ENCODE measurements at regions not wholly inside any gene's neighbourhood (a gene's known extent, or its start where the extent isn't known, plus 50 kb on each side); places are given as distances from the start of the nearest gene placed in this dataset.
A peak's percentile ranks its signal among the peaks of the same experiment; 100 is the strongest.

DNA sequence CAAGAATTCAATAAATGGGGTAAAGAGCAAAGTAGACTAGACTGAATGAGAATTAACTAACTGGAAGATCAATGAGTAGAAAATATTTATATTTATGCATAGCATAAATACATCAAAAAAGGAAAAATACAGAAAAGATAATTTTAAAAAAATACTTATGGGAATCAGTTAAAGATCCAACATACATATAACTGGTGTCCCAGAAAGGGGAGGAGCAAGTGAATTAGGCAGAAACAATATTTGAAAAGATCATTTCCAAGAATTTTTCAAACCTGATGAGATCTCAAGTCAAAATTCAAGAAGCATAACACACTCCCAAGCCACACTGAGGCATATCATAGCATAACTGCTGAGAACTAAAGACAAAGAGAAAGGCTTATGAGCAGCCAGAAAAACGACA, 62.7 kb upstream of the SHISAL1 start:
- no peak overlapping the region for H3K4me3 ChIP-seq
- no peak overlapping the region for H3K27ac ChIP-seq
- ATAC-seq (no peak), DNase-seq (no peak)
- intact Hi-C loops (cut with DNase I) = no loop called here
- no peaks in the 10 kb centered on the region for H3K27me3 ChIP-seq
- H3K9me3 ChIP-seq = no peaks in the 10 kb centered on the region
- TF ChIP-seq CTCF (IDR thresholded peaks at IDR 0.05) = no peak
- H3K36me3 ChIP-seq = no peaks in the 10 kb centered on the region
- H3K4me1 ChIP-seq = no peaks in the 10 kb centered on the region

GRCh38 chr22:44373234-44373633, 60.5 kb upstream of the SHISAL1 start:
- no peak overlapping the region for H3K27ac ChIP-seq

DNA sequence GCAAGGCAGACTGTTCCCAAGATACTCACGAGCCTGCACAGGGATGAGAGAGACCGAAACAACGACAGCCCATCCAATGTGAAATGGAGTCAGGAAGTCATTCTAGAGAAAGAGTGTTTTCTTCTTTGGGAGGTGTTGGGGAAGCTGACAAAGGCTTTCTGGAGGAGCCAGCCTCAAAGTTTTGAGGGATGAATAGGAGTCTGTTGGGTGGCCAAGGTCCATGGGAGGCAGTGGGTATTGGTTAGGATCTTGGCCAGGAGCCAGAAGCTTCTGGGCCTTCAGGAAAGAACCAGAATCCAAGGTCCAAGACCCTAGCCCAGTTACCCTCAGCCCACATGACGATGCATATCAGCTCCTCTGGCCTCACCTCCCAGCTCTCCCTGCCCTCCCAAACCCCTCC, 59.9 kb upstream of the SHISAL1 start:
- H3K4me3 ChIP-seq = no peak overlapping the region
- no peaks in the 10 kb centered on the region for H3K4me1 ChIP-seq
- H3K27ac ChIP-seq = no peak overlapping the region
- TF ChIP-seq CTCF (IDR thresholded peaks at IDR 0.05) = no peak
- DNase-seq (peak; percentile 6), ATAC-seq (no peak)
- no peaks in the 10 kb centered on the region for H3K36me3 ChIP-seq
- no peaks in the 10 kb centered on the region for H3K27me3 ChIP-seq
- intact Hi-C loops (cut with DNase I) = no loop called here
- no peaks in the 10 kb centered on the region for H3K9me3 ChIP-seq

More at GRCh38 chr22:44373234-44373633, 60.5 kb upstream of the SHISAL1 start:
- no peak for ATAC-seq
- no peak for TF ChIP-seq CTCF (IDR thresholded peaks at IDR 0.05)
- peak; percentile 27 for DNase-seq
- Histone ChIP-seq H3K4me1 (no peaks in the 10 kb centered on the region), H3K4me3 (no peak overlapping the region), H3K36me3 (no peaks in the 10 kb centered on the region), H3K27me3 (no peaks in the 10 kb centered on the region), H3K9me3 (no peaks in the 10 kb centered on the region)
- intact Hi-C loops (cut with DNase I) = no loop called here

GRCh38 chr22:44371741-44372525, 59.2 kb upstream of the SHISAL1 start:
- H3K9me3 ChIP-seq = no peaks in the 10 kb centered on the region
- no peaks in the 10 kb centered on the region for H3K36me3 ChIP-seq
- no peaks in the 10 kb centered on the region for H3K4me1 ChIP-seq
- no peak for TF ChIP-seq CTCF (IDR thresholded peaks at IDR 0.05)
- H3K27me3 ChIP-seq = no peaks in the 10 kb centered on the region
- H3K4me3 ChIP-seq = no peak overlapping the region
- no peak overlapping the region for H3K27ac ChIP-seq
- ATAC-seq (no peak), DNase-seq (peak; percentile 22)
- intact Hi-C loops (cut with DNase I) = no loop called here

GRCh38 chr22:44369916-44370801, 57.4 kb upstream of the SHISAL1 start:
- TF ChIP-seq CTCF (IDR thresholded peaks at IDR 0.05) = no peak
- Histone ChIP-seq H3K36me3 (no peaks in the 10 kb centered on the region), H3K4me1 (no peaks in the 10 kb centered on the region), H3K27me3 (no peaks in the 10 kb centered on the region), H3K4me3 (no peak overlapping the region), H3K9me3 (no peaks in the 10 kb centered on the region), H3K27ac (no peak overlapping the region)
- DNase-seq (peak; percentile 53), ATAC-seq (no peak)
- intact Hi-C loops (cut with DNase I) = no loop called here
